ENCODE measurements at regions not wholly inside any gene's neighbourhood (a gene's known extent, or its start where the extent isn't known, plus 50 kb on each side); places are given as distances from the start of the nearest gene placed in this dataset.

GRCh38 chr7:96591900-96592676 lies 117.6 kb downstream of the SEM1 start:
- no peak overlapping the region for H3K4me3 ChIP-seq (replicated peaks; ENCODE audit: low read depth, low read length)
- no peak for TF ChIP-seq CTCF (IDR thresholded peaks at IDR 0.05; ENCODE audit: low read depth, low read length, missing control alignments)
- DNase-seq (ENCODE audit: extremely low read depth, low read depth): no peak

- no peak for TF ChIP-seq CTCF (IDR thresholded peaks at IDR 0.05; ENCODE audit: low read depth, low read length, missing control alignments)
- no peak overlapping the region for H3K4me3 ChIP-seq (replicated peaks; ENCODE audit: low read depth, low read length)
- no peak for DNase-seq (ENCODE audit: extremely low read depth, low read depth)
Measured at GRCh38 chr7:96591159-96591899, 118.3 kb downstream of the SEM1 start.

- no peak for TF ChIP-seq CTCF (IDR thresholded peaks at IDR 0.05; ENCODE audit: low read depth, low read length, missing control alignments)
- H3K4me3 ChIP-seq (replicated peaks; ENCODE audit: low read depth, low read length): no peak overlapping the region
- DNase-seq (ENCODE audit: extremely low read depth, low read depth): no peak
Measured at GRCh38 chr7:96589038-96589437, 120.6 kb downstream of the SEM1 start.

GRCh38 chr7:96579119-96579518 lies 130.5 kb downstream of the SEM1 start:
- TF ChIP-seq CTCF (IDR thresholded peaks at IDR 0.05; ENCODE audit: low read depth, low read length, missing control alignments): no peak
- no peak for DNase-seq (ENCODE audit: extremely low read depth, low read depth)
- no peak overlapping the region for H3K4me3 ChIP-seq (replicated peaks; ENCODE audit: low read depth, low read length)

- no peak for DNase-seq (ENCODE audit: extremely low read depth, low read depth)
- no peak for TF ChIP-seq CTCF (IDR thresholded peaks at IDR 0.05; ENCODE audit: low read depth, low read length, missing control alignments)
- H3K4me3 ChIP-seq (replicated peaks; ENCODE audit: low read depth, low read length): no peak overlapping the region
Measured at GRCh38 chr7:96578606-96579005, 131.0 kb downstream of the SEM1 start.

- TF ChIP-seq CTCF (IDR thresholded peaks at IDR 0.05; ENCODE audit: low read depth, low read length, missing control alignments): no peak
- H3K4me3 ChIP-seq (replicated peaks; ENCODE audit: low read depth, low read length): no peak overlapping the region
- DNase-seq (ENCODE audit: extremely low read depth, low read depth): no peak
Measured at GRCh38 chr7:96563409-96563808, 146.2 kb downstream of the SEM1 start.

Data from HFF-Myc (cell line).